ENCODE measurements at regions not wholly inside any gene's neighbourhood (a gene's known extent, or its start where the extent isn't known, plus 50 kb on each side); places are given as distances from the start of the nearest gene placed in this dataset.

DNA sequence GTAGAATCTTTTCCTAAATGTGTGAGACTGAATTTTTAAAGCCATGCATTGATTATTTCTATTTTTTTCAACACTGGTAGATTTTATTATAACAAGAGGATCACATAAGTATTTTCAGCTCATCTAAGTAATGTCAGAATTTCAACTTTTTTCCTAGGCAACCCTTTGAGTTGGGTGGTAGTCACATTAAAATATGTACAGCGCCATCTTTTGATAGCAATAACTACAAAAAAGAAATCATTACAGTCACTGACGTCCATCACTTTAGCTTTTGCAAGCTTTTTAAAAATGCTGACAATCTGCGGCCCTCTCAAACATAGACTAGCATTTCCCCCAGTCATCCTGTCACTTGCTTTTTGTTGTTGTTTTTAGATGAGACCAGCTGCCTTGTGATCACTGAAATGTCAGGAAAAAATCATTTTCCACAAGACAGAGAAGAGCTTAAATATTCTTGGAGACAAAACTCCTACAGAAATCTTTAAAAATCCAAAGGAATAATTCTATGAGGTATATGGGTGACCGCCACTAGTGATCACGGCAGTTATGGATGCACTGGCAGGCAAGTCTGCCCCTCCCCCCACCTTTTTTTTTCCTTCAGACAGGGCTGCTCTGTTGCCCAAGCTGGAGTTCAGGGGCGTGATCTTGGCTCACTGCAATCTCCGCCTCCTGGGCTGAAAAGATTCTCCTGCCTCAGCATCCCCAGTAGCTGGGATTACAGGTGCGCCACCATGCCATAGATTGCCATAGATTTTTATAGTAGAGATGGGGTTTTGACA is 384.0 kb upstream of the KCNMB2 start:
- Histone ChIP-seq H2AK5ac (ENCODE audit: low read depth, low read length) (no peak overlapping the region), H4K8ac (ENCODE audit: extremely low read depth, insufficient read depth, low read length) (no peak overlapping the region), H3K9me3 (ENCODE audit: insufficient read depth in 2 of 2, low read depth in 1 of 2, low read length in 1 of 2) (no peaks in the 10 kb centered on the region), H3K9ac (replicated peaks in 1 of 4; ENCODE audit: extremely low read depth in 1 of 4, low read depth in 3 of 4, low read length in 3 of 4) (no peak overlapping the region), H3K79me1 (ENCODE audit: low read depth, low read length) (no peaks in the 10 kb centered on the region), H2BK5ac (ENCODE audit: low read depth, low read length) (no peak overlapping the region), H2BK120ac (replicated peaks; ENCODE audit: low read depth, low read length) (no peak overlapping the region), H3K56ac (replicated peaks; ENCODE audit: insufficient read length, low read depth, low read length) (no peak overlapping the region), H3K23ac (ENCODE audit: insufficient read length) (no peak overlapping the region), H3K79me2 (ENCODE audit: control insufficient read depth in 1 of 2, insufficient read depth in 2 of 2, low read length in 2 of 2) (no peaks in the 10 kb centered on the region), H4K20me1 (replicated peaks in 1 of 2; ENCODE audit: control insufficient read depth in 1 of 2, insufficient read depth in 2 of 2, low read length in 2 of 2) (no peaks in the 10 kb centered on the region), H3K27me3 (replicated peaks in 1 of 4; ENCODE audit: control insufficient read depth in 3 of 4, extremely low read depth in 1 of 4, insufficient read depth in 3 of 4, low read length in 3 of 4) (no peaks in the 10 kb centered on the region), H2BK20ac (ENCODE audit: low read length) (no peak overlapping the region), H3K23me2 (ENCODE audit: low read depth, low read length) (no peaks in the 10 kb centered on the region), H4K91ac (replicated peaks; ENCODE audit: insufficient read length, low read length) (no peak overlapping the region), H3K4me2 (ENCODE audit: insufficient read depth in 1 of 2, low read depth in 2 of 2, low read length in 2 of 2) (no peak overlapping the region), H3K4me3 (ENCODE audit: extremely low read depth in 1 of 4, insufficient read depth in 2 of 4, low read depth in 3 of 4, low read length in 4 of 4) (no peak overlapping the region), H3K18ac (ENCODE audit: extremely low read depth, low read length) (no peak overlapping the region), H3K4ac (replicated peaks; ENCODE audit: insufficient read length, low read depth, low read length) (no peak overlapping the region), H3K14ac (ENCODE audit: insufficient read length) (no peak overlapping the region), H3K27ac (ENCODE audit: low read depth, low read length) (no peak overlapping the region), H3K4me1 (replicated peaks in 1 of 4; ENCODE audit: control insufficient read depth in 3 of 4, insufficient read depth in 4 of 4, low read length in 3 of 4) (no peaks in the 10 kb centered on the region), H3K36me3 (ENCODE audit: control insufficient read depth in 2 of 4, insufficient read depth in 4 of 4, low read length in 3 of 4) (no peaks in the 10 kb centered on the region), H2BK15ac (ENCODE audit: low read length) (no peak overlapping the region), H4K5ac (ENCODE audit: insufficient read length, low read depth, low read length) (no peak overlapping the region), H2BK12ac (ENCODE audit: low read depth, low read length) (no peak overlapping the region), H2AFZ (ENCODE audit: low read length) (no peak overlapping the region)
- DNase-seq (ENCODE audit: low read depth in 1 of 2, low spot score in 2 of 2) (no peak), FAIRE-seq (no peak)
- CTCF ChIA-PET (ENCODE audit: partially characterized antibody), result interaction anchor here (0.6 to 1.7 kb wide), 3 partner anchors 15 to 1146 kb away, joined by 3 to 4 read pairs (median 3); no protein-coding TSS in a partner anchor
- WGBS, 2 experiments (ENCODE audit: extremely low coverage in 1 of 2, insufficient coverage in 1 of 2, insufficient read length in 1 of 2, insufficient replicate concordance in 2 of 2, low coverage in 1 of 2, low lambda C conversion rate in 2 of 2, missing lambda C conversion rate in 1 of 2), result 87% methylated on average over 8 of the region's 8 CpGs; no CpG with 5 or more reads in 1 of the 2 experiments
- POLR2A ChIA-PET (ENCODE audit: partially characterized antibody), result no interaction called here
- TF ChIP-seq ZNF274 (IDR thresholded peaks at IDR 0.05; ENCODE audit: borderline replicate concordance, extremely low read depth, low read length) (no peak), BRCA1 (IDR thresholded peaks at IDR 0.05; ENCODE audit: low read depth, low read length) (no peak)
